GM19463 (cell line): ENCODE measurements at regions not wholly inside any gene's neighbourhood (a gene's known extent, or its start where the extent isn't known, plus 50 kb on each side); places are given as distances from the start of the nearest gene placed in this dataset.
"Not testable (repeated sequence)": the region's sequence is repeated elsewhere in the genome, so short reads cannot be mapped to it uniquely, and the experiment has no call there.

Experiments
- ATAC-seq: cut with Tn5 transposase; IDR thresholded peaks from one replicate; pipeline ENCODE4 v1.9.1; 2021; ENCODE audit warnings: mild to moderate bottlenecking, moderate library complexity; ENCODE audit not compliant: unreplicated experiment

DNA sequence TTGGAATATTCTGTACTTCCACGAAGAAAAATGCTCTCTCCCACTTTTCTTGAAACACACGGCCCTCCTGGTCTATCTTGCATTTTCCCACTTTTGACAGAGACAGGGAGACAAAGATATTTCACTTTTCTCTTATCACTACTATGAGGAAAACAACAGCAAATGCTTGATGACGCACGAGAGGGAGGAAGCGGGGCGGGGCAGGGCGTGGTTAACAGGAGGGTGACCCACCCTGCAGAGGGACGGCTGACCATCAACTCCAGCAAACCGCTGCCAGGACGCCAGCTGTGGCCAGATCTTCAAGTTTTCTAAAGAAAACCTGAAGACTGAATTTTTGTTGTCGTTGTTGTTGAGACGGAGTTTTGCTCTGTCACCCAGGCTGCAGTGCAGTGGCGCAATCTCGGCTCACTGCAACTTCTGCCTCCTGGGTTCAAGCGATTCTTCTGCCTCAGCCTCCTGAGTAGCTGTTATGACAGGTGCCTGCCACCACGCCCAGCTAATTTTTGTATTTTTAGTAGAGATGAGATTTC, 63.8 kb downstream of the NSUN5 start:
- not testable (repeated sequence) for ATAC-seq

- ATAC-seq, result peak; percentile 89
These were observed 73.5 kb downstream of the NSUN5 start for GRCh38 chr7:73234994-73235717.

DNA sequence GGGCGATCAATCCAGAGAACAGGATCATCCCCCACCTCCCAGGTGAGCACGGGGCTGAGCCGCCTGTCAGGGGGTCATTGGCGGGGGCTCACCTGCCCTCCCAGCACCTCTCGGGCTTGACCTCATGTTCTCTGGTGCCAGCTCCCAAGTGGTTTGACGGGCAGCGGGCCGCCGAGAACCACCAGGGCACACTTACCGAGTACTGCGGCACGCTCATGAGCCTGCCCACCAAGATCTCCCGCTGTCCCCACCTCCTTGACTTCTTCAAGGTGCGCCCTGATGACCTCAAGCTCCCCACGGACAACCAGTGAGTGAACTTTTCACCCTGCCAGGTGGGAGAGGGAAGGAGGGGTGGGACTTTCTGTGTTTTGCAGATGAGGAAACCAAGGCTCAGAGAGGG, 82.9 kb downstream of the NSUN5 start:
- not testable (repeated sequence) for ATAC-seq

- peak; percentile 38 for ATAC-seq
These were observed 86.9 kb downstream of the NSUN5 start for GRCh38 chr7:73221724-73222123.

- peak; percentile 38 for ATAC-seq
These were observed 87.8 kb downstream of the NSUN5 start for GRCh38 chr7:73220766-73221370.

GRCh38 chr7:73220357-73220756, 88.3 kb downstream of the NSUN5 start:
- peak; percentile 82 for ATAC-seq

DNA sequence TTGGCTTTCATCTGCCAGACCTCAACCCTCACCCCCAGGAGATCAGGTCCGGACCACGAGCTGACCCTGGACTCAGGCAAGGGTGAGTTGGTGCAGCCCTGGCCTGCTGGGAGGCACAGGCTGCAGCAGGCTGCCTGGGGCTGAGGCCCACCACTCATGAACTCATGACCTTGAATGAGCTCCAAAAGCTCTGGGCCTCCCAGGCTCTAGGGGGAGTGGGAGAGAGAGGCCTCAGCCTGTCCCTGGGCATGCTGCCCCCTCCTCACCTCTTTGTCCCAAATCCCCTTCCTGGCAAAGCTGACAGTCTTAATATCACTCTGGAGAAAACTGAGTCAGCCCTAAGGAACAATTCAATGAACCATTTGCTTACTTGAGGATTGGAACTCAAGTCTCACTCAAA, 89.8 kb downstream of the NSUN5 start:
- not testable (repeated sequence) for ATAC-seq

- not testable (repeated sequence) for ATAC-seq
These were observed 92.5 kb downstream of the NSUN5 start for GRCh38 chr7:73216046-73216675.

DNA sequence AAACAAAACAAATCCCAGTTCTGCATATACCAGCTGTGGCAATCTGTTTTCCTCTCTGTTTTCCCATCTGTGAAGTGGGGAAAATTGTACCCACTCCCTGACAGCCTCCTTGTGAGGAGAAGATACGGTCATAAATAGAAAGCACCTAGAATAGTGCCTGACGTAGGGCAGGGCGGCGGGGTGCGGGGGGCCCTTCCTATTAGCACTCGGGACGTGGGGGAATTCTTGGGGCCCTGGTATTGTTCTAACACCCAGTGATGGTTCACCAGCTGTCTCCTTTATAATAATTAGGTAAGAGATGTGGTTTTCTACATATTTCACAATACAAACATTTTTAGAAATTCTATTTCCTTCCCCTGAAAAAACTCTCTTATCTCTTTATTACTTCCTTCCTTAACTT, 93.4 kb downstream of the NSUN5 start:
- ATAC-seq, result not testable (repeated sequence)

DNA sequence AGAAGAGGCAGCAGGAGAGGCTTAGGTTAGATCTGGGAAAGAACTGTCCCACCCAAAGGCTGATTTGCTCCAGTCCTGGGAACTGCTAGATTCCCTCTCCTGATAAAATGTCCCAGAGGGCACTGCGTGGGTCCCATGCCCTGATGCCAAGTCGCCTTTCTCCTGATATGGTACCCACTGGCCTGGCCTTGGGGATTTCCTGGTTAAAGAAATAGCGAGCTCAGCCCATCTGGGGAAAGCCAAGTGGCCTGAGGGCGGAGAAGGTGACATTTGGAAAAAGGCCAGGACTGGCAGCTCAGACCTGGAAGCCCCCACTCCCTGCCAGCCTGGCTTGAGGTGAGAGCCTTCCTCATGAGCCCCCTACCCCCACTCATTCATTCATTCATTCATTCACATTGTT, 94.2 kb downstream of the NSUN5 start:
- not testable (repeated sequence) for ATAC-seq

- peak; percentile 43 for ATAC-seq
These were observed 95.5 kb downstream of the NSUN5 start for GRCh38 chr7:73213076-73213475.

GRCh38 chr7:73205594-73205993, 103.0 kb downstream of the NSUN5 start:
- not testable (repeated sequence) for ATAC-seq

GRCh38 chr7:73204898-73205297, 103.7 kb downstream of the NSUN5 start:
- ATAC-seq, result not testable (repeated sequence)

DNA sequence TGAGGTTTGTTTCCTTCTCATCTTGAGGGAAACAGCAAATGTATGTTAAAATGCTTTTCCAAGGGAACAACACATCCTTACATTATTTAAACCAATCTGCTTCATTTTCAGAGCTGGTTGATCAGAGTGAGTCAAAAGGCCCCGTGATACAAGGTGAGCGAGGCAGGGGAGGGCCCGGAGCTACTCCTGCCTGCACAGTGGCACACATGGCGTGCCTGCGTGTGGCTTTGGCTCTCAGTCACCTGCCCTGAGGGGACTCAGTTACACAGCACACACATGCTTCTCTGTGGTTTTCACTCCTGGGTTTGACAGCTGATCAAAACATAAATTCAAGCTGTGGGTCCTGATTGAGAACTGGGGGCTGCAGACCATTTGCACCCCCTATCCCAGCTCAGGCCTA, 105.3 kb downstream of the NSUN5 start:
- not testable (repeated sequence) for ATAC-seq

GRCh38 chr7:73201264-73201663, 107.4 kb downstream of the NSUN5 start:
- ATAC-seq, result not testable (repeated sequence)

GRCh38 chr7:73200518-73201099, 108.0 kb downstream of the NSUN5 start:
- not testable (repeated sequence) for ATAC-seq

GRCh38 chr7:73193991-73194390, 108.2 kb upstream of the SPDYE9 start:
- not testable (repeated sequence) for ATAC-seq

DNA sequence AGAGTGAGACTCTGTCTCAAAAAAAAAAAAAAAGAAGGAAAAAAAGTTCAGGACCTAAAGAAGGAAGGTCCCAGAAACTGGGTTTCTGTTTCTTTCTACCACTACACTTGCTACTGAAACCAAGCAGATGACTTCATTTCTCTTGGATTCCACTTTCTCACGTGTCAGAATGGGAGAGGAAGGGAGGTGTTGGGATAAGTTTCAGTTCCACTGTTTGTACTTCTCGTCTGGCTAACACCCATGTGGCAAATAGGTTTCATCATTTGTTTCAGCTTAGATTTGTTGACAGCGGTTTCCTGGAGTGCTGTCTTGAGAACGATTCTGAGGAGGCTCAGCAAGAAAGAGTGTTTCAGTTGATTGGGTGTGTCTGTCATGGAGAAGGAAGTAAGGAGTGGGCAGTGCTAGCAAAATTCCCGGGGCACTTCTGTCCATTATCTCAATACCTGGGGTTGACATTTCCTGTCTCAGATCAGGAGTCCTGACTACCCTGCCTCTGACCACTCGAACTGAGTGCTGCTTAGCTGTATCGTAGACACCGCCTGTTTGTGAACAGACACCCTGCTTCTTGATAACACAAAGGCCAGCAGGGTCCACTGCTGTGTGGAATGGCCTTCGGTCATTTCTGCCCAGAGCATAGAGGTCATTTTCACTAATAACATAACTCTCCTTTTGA, 104.8 kb upstream of the SPDYE9 start:
- ATAC-seq, result not testable (repeated sequence)

- not testable (repeated sequence) for ATAC-seq
These were observed 102.4 kb upstream of the SPDYE9 start for GRCh38 chr7:73188287-73188686.

- not testable (repeated sequence) for ATAC-seq
These were observed 100.9 kb upstream of the SPDYE9 start for GRCh38 chr7:73186589-73187309.
